ELR (cell line): ENCODE measurements at regions not wholly inside any gene's neighbourhood (a gene's known extent, or its start where the extent isn't known, plus 50 kb on each side); places are given as distances from the start of the nearest gene placed in this dataset.
A peak's percentile ranks its signal among the peaks of the same experiment; 100 is the strongest.

ENCODE experiments used
- DNase-seq: peaks from one replicate; pipeline ENCODE4 v3.0.0-alpha.2; 2015; ENCODE audit warnings: low read depth

GRCh38 chr2:160630801-160631590 lies 137.4 kb upstream of the RBMS1 start:
- DNase-seq: no peak

DNA sequence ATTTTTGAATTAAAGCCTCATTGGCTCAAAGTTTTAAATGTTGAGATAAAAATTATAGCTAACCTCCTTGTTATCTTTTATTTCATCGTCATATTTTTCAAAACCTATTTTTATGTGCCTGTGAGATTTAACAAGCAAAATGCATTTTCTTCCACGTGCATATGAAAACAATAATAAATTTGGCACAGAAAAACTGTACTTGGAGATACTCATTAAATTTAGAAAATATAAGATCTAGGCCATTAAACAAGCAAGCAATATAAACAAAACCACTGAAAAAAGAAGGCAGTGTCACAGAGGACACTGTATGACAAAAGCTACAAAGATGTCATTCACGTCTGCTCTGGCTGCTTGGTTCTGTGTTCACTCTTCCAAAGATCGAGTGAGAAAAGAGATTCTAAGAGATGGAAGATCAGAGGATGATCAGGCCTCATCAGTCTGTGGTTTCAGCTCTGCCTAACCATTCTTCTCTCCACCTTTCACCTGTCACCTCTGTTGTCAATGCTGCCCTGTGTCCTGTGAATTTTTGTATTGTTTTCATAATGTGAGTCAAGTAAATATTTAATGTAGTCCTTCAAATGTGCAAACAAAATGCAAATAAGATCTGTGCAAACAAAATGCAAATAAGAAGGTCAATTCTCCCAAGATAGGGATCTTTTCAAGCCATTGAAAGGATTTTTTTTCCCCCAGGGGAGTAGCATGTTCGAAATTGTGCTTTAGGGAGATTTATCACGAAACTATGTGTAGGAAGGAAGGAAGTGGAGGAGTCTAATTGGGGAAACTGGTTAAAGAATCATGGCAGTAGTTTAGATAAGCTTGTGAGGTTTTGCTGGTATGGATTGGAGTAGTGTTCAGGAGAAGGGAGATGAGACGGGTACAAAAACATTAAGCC lies 138.7 kb upstream of the RBMS1 start:
- no peak for DNase-seq

DNA sequence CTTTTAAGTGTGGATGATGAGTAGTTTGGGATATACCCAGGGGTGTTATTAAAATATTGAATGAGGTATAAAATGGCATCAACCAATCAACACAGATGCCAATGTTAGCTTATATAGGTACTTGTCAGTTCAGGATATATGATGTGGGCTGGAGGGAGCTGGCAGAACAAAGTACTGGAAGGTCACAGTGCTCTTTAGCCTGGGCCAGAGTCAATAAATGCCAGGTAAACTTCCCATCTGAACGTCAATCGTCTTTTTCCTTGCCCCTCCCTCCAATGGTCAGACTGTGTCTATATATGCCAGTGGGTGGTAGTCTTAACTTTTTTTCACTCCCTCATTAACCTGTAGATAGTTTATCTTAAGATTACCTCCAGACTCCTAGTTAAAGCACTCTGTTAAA lies 140.8 kb upstream of the RBMS1 start:
- no peak for DNase-seq

GRCh38 chr2:160635488-160635887 lies 141.9 kb upstream of the RBMS1 start:
- DNase-seq: peak; percentile 40

GRCh38 chr2:160639472-160639871 lies 145.9 kb upstream of the RBMS1 start:
- no peak for DNase-seq

DNA sequence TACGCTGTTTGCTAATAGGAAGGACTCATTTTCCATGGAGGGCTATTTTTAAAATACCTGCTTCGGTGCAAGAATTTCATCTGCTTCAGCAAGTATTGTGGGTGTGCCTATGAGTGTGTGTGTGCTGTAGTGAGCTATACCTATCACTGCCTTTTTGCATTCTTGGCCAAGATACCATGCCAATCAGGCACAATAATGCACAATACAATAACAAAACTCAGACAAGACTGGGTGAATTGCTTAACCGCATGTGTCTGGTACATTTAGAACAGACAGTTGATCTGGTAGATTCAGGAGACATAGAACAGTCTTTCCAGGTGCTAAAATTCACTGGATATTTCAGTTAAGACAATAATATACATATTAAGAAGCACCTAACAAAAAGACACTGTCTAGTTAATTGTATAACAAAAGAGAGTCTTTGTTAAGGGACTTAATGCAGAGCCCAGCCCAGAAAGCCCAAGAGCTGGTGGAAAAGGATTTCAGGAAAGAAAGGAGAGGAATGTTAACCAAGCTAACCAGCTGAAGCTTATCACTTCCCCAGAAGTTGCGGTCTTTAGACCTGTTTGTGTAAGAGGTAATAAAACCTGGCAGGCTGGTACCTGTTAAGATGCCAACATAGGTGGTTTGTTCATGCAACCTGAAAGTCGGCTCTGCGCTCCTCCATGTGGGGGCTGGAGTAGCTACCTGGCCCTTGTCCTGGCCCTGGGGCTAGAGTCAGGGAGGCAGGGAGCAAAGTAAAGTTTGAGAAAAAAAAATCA lies 153.3 kb upstream of the RBMS1 start:
- no peak for DNase-seq

GRCh38 chr2:160647967-160648685 lies 154.5 kb upstream of the RBMS1 start:
- DNase-seq: no peak

GRCh38 chr2:160649698-160650097 lies 156.1 kb upstream of the RBMS1 start:
- DNase-seq: no peak

- DNase-seq: no peak
These were observed 156.8 kb upstream of the RBMS1 start for GRCh38 chr2:160650196-160651118.

GRCh38 chr2:160651416-160652200 lies 158.0 kb upstream of the RBMS1 start:
- DNase-seq: no peak

DNA sequence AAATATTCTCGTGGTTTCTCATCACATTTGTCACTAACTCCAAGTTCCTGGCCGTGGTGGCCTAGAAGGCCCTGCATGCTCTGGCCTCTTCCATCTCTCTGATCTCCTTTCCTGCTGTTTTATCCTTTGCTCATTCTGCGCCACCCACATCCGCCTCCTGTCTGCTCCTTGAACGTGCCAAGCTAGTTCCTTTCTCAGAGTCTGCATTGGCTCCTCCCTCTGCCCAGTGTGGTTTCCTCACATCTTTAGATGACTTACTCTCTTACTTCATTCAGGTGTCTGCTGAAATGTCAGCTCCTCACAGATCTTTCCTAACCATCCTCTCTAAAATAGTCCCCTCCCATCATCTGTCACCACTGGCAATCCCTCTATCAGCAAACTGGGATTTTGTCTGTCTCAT lies 158.6 kb upstream of the RBMS1 start:
- DNase-seq: no peak

GRCh38 chr2:160657196-160657595 lies 163.6 kb upstream of the RBMS1 start:
- no peak for DNase-seq

GRCh38 chr2:160658851-160659250 lies 165.2 kb upstream of the RBMS1 start:
- DNase-seq: no peak

GRCh38 chr2:160660741-160661140 lies 167.1 kb upstream of the RBMS1 start:
- no peak for DNase-seq

DNA sequence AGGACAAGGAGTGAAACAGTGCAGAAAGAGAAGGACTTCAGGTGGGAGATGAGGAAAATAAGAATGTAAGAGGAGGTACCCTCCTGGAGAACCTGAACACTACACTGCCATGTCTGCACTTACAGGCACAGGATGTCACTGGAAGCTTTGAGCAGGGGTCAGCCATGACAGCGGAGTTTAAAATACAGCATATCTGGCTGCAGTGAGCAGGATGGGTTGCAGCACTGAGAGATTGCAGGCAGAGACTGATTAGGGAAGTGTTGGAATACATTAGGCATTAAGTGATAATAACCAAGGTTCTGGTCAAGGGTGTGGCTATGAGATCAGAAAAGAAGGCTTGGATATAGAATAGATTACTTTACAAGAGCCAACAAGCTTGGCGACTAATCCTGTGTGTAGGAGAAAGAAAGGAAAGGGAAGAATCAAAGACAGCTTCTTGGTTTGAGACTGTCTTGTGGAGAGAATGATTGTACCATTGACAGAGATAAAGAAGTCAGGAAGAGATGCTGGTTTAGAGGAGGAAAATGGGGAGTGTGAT lies 171.1 kb upstream of the RBMS1 start:
- DNase-seq: no peak

DNA sequence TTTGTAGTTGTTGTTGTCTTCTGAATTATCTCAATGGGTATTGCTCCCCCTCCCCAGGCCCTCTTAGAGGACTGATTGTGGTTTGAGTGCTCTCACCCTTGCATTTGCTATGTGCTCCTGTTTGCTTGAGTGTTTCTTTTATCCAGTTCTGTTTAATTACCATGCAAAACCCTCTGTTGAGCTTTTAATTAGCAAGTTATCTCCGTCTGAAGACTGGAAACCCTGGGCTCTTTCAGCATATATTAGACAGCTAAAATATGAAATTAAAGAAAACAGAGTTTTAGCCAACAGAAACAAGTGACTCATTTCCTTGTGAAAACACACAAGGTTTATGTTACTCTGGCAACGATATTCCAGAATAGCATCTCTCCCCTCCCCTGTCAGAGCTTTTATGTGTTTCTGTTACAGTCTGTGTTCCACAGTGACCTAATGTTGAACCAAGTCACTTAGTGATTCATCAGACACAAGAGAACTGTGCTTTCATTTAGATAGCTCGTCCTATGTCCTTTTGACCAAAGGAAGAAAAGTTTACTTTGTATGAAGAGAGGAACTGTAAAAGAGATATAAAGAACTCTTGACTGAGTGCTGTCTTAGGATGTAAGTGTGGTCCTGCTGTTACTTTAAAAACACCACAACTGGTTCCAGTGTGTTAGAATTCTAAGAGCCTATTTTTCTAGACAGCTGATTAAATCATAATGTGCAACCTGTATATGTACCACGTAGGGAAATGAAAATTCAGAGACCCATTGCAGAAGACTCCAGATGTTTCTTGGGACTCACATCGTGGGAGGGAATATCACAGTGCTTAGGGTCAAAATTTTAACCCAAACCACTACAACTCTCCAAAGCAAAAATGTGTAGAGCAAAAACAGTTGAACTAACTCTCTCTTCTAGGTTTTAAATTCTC lies 172.8 kb upstream of the RBMS1 start:
- DNase-seq: peak; percentile 96

DNA sequence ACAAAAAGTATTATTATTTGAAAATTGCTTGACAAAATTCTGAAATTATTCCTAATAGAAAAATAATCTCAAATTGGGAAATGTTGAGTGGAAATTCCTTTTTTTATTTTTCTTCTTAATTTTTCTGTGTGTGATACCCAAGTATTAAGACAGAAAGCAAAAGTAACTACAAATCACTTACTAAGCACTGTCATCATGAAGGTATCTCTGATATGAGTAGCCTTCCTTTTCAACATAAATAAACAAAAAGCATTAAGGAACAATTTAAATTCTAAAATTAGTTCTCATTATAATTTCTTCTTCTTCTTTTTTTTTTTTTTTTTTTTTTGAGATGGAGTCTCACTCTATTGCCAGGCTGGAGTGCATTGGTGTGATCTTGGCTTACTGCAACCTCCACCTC lies 174.2 kb upstream of the RBMS1 start:
- peak; percentile 31 for DNase-seq

DNA sequence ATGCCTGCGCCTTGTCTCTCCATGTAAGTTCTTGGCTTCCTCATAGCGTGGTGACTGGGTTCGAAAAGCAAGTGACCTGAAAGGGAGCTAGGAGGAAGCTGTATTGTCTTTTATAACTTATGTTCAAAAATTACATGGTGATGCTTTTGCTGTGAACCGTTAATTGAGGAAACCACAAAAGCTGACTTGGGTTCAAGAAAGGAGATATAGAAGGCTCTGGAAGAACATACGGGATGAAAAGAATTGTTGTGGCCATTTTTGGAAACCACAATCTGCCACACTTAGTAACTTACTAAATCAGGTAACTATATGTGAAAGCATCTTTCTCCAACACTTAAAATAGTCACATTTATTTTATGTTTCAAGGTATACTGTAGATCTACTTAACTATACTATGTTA lies 177.0 kb upstream of the RBMS1 start:
- no peak for DNase-seq

DNA sequence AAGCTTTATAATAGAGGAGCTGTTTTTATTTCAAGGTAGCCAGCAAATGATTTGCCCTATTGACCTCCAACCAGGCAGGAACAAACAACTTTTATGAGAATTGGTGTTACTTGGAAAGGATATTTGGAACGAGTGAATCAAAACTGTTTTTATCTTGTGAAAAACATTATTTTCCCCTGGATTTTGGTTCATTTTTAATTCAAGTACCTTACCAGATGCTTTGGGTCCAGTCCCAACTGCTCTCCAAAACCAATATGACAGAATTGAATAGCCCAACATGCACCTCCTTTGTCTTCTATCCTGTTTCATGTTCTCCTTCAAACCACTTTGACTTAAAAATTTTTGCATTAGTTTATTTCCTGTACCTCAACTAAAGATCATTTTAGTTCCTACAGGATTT lies 178.6 kb upstream of the RBMS1 start:
- no peak for DNase-seq
